ENCODE measurements at regions not wholly inside any gene's neighbourhood (a gene's known extent, or its start where the extent isn't known, plus 50 kb on each side); places are given as distances from the start of the nearest gene placed in this dataset.
A peak's percentile ranks its signal among the peaks of the same experiment; 100 is the strongest.

DNA sequence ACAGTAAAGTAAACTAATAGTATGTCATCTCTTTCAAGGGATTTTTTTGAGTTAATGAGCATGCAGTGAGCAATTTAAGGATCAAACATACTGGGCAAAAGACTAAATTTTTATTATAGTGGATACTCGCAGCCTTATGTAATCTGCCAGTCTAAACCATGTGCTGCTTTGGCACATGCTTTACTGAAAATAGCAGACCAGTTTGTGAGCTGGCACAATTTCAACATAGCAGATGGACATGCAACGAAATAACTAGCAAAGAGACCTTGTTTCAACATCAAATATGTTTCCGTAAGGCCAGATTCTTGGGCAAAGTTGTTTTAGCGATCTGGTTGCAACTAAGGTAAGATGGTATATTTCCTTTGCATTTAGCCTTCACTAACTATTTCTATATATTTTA, 807.3 kb downstream of the NR4A2 start:
- Histone ChIP-seq H3K9me3 (ENCODE audit: insufficient read depth in 2 of 2, low read depth in 1 of 2, low read length in 1 of 2) (no peaks in the 10 kb centered on the region), H2BK12ac (ENCODE audit: low read depth, low read length) (no peak overlapping the region), H2BK5ac (ENCODE audit: low read depth, low read length) (no peak overlapping the region), H3K4me2 (ENCODE audit: insufficient read depth in 1 of 2, low read depth in 2 of 2, low read length in 2 of 2) (no peak overlapping the region), H4K8ac (ENCODE audit: extremely low read depth, insufficient read depth, low read length) (no peak overlapping the region), H4K5ac (ENCODE audit: insufficient read length, low read depth, low read length) (no peak overlapping the region), H3K27ac (ENCODE audit: low read depth, low read length) (no peak overlapping the region), H2AFZ (ENCODE audit: low read length) (0 out of 2 replicates have a peak overlapping the region, but pooled peaks have one; percentile 24), H2AK5ac (ENCODE audit: low read depth, low read length) (no peak overlapping the region), H3K23ac (ENCODE audit: insufficient read length) (no peak overlapping the region), H3K18ac (ENCODE audit: extremely low read depth, low read length) (no peak overlapping the region), H3K79me1 (ENCODE audit: low read depth, low read length) (no peaks in the 10 kb centered on the region), H3K56ac (replicated peaks; ENCODE audit: insufficient read length, low read depth, low read length) (no peak overlapping the region), H3K79me2 (ENCODE audit: control insufficient read depth in 1 of 2, insufficient read depth in 2 of 2, low read length in 2 of 2) (no peaks in the 10 kb centered on the region), H3K4me1 (replicated peaks in 1 of 4; ENCODE audit: control insufficient read depth in 3 of 4, insufficient read depth in 4 of 4, low read length in 3 of 4) (no peaks in the 10 kb centered on the region), H2BK15ac (ENCODE audit: low read length) (no peak overlapping the region), H4K20me1 (replicated peaks in 1 of 2; ENCODE audit: control insufficient read depth in 1 of 2, insufficient read depth in 2 of 2, low read length in 2 of 2) (no peaks in the 10 kb centered on the region), H2BK20ac (ENCODE audit: low read length) (no peak overlapping the region), H3K14ac (ENCODE audit: insufficient read length) (no peak overlapping the region), H4K91ac (replicated peaks; ENCODE audit: insufficient read length, low read length) (no peak overlapping the region), H3K27me3 (replicated peaks in 1 of 4; ENCODE audit: control insufficient read depth in 3 of 4, extremely low read depth in 1 of 4, insufficient read depth in 3 of 4, low read length in 3 of 4) (no peaks in the 10 kb centered on the region), H3K23me2 (ENCODE audit: low read depth, low read length) (no peaks in the 10 kb centered on the region; the same call in 1 of the 2 replicates), H3K9ac (replicated peaks in 1 of 4; ENCODE audit: extremely low read depth in 1 of 4, low read depth in 3 of 4, low read length in 3 of 4) (no peak overlapping the region), H3K36me3 (ENCODE audit: control insufficient read depth in 2 of 4, insufficient read depth in 4 of 4, low read length in 3 of 4) (no peaks in the 10 kb centered on the region), H3K4ac (replicated peaks; ENCODE audit: insufficient read length, low read depth, low read length) (no peak overlapping the region), H2BK120ac (replicated peaks; ENCODE audit: low read depth, low read length) (no peak overlapping the region), H3K4me3 (ENCODE audit: extremely low read depth in 1 of 4, insufficient read depth in 2 of 4, low read depth in 3 of 4, low read length in 4 of 4) (no peak overlapping the region)
- TF ChIP-seq GTF2F1 (IDR thresholded peaks at IDR 0.05; ENCODE audit: borderline replicate concordance, low read depth, low read length): no peak
- POLR2A ChIA-PET (ENCODE audit: partially characterized antibody): no interaction called here
- CTCF ChIA-PET (ENCODE audit: partially characterized antibody): no interaction called here
- DNase-seq (ENCODE audit: low read depth in 1 of 2, low spot score in 2 of 2): no peak
- WGBS, 2 experiments (ENCODE audit: extremely low coverage in 1 of 2, insufficient coverage in 1 of 2, insufficient read length in 1 of 2, insufficient replicate concordance in 2 of 2, low coverage in 1 of 2, low lambda C conversion rate in 2 of 2, missing lambda C conversion rate in 1 of 2): 88% methylated on average over 4 of the region's 4 CpGs; no CpG with 5 or more reads in 1 of the 2 experiments
- no peak for FAIRE-seq

All from H1 (cell line).